Ovary (tissue), 7 donors: ENCODE measurements at regions not wholly inside any gene's neighbourhood (a gene's known extent, or its start where the extent isn't known, plus 50 kb on each side); places are given as distances from the start of the nearest gene placed in this dataset.

Experiments
- DNase-seq, 5 donors: peaks; one replicate each; pipeline ENCODE4 v3.0.0-alpha.2; 2019 to 2020
- H3K27ac ChIP-seq, 2 donors: fragments of 200-600 bp; one replicate each; pipeline versions ENCODE4 v1.5.1 to v1.8.0; 2019 to 2022
- H3K27me3 ChIP-seq: fragments of 200-600 bp; one replicate; pipeline ENCODE4 v1.8.0; 2022
- H3K36me3 ChIP-seq: fragments of 200-600 bp; sonication (generic); one replicate; pipeline ENCODE4 v1.5.1; 2019
- H3K4me1 ChIP-seq: one replicate; pipeline ENCODE4 v1.8.1; 2013; ENCODE audit warnings: mild to moderate bottlenecking, moderate library complexity; ENCODE audit not compliant: insufficient read depth
- H3K4me3 ChIP-seq: fragments of 200-600 bp; sonication (generic); one replicate; pipeline ENCODE4 v1.5.1; 2017
- H3K9me3 ChIP-seq, 2 donors: fragments of 200-600 bp in 1 of 2; sonication (generic) in 1 of 2; one replicate each; pipeline versions ENCODE4 v1.5.1 to v1.8.1; 2013 to 2019; ENCODE audit warnings: mild to moderate bottlenecking in 1 of 2, moderate library complexity in 1 of 2
- EP300 ChIP-seq: sonication (generic); formaldehyde crosslinking; IDR thresholded peaks from one replicate; pipeline ENCODE4 v1.6.1; 2017; ENCODE audit warnings: antibody characterized with exemption
- POLR2A ChIP-seq: fragments of 450-650 bp; IDR thresholded peaks from one replicate; pipeline ENCODE4 v1.6.1; 2017; ENCODE audit warnings: antibody characterized with exemption, mild to moderate bottlenecking, moderate library complexity
- WGBS, 3 donors: extraction: QIAGEN DNeasy Blood & Tissue Kit in 1 of 3; methylation state at CpG; one replicate each; pipeline versions ENCODE4 v1.1.5 to v1.1.7; 2013 to 2017; 5-methylcytosine and 5-hydroxymethylcytosine counted together
- intact Hi-C, 4 donors: fragments of 100-400 bp; cut with DNase I; formaldehyde crosslinking; loops; one replicate each; pipeline versions ENCODE4 v1.11.0 to v1.15.1; 2022 to 2023
- TF ChIP-seq, protein P1 (sequence below), 3 donors: fragments of 450-650 bp in 2 of 3; fragments of 200-600 bp in 1 of 3; IDR thresholded peaks; one replicate each; pipeline versions ENCODE4 v1.5.1 to v1.8.0; 2016 to 2022; ENCODE audit warnings: antibody characterized with exemption in 3 of 3, mild to moderate bottlenecking in 1 of 3
- donor health status: DM: no; HTN: no; CAD: no; lungs with moderate emphysema.
- donor health status: DM: no; HTN: no; CAD: no.
- donor health status: Bipolar disorder and iron deficiency.
- donor health status: DM: no; HTN: no; CAD: no.
- donor health status: DM: yes; HTN: yes; CAD: no.

DNA sequence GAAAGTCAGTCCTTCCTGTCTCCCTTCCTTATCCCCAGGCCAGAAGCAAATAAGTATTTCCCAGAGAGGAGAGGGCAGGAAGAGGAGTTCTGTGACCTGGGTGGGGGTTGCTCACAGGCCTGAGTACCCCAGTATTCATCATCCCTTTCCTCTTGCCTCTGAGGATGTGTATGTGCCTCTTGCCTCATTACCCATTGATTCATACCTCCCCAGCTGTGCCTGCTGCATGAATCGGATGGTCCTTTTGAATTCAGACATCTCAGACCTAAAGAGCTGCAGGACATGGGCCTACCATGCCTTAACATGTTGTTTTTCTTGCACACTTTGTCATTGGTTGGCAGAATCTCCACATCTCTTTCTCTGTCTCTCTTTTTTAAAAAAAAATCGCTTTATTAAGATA lies 112.8 kb upstream of the SHB start:
- H3K27me3 ChIP-seq: no peaks in the 10 kb centered on the region
- TF ChIP-seq EP300: no peak
- no peak for TF ChIP-seq POLR2A
- TF ChIP-seq, protein P1, sequence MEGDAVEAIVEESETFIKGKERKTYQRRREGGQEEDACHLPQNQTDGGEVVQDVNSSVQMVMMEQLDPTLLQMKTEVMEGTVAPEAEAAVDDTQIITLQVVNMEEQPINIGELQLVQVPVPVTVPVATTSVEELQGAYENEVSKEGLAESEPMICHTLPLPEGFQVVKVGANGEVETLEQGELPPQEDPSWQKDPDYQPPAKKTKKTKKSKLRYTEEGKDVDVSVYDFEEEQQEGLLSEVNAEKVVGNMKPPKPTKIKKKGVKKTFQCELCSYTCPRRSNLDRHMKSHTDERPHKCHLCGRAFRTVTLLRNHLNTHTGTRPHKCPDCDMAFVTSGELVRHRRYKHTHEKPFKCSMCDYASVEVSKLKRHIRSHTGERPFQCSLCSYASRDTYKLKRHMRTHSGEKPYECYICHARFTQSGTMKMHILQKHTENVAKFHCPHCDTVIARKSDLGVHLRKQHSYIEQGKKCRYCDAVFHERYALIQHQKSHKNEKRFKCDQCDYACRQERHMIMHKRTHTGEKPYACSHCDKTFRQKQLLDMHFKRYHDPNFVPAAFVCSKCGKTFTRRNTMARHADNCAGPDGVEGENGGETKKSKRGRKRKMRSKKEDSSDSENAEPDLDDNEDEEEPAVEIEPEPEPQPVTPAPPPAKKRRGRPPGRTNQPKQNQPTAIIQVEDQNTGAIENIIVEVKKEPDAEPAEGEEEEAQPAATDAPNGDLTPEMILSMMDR (IDR thresholded peaks at IDR 0.05): no peak
- H3K4me1 ChIP-seq: no peaks in the 10 kb centered on the region
- intact Hi-C loops: loop anchor here in 1 of 4 donors (10.0 kb wide), 1 partner anchor 57 kb away; no protein-coding TSS in a partner anchor
- no peak overlapping the region for H3K4me3 ChIP-seq
- H3K27ac ChIP-seq: no peak overlapping the region
- WGBS, 3 donors: 72 to 93% (median 76%) methylated on average over 2 of the region's 2 CpGs
- no peaks in the 10 kb centered on the region for H3K36me3 ChIP-seq
- no peaks in the 10 kb centered on the region for H3K9me3 ChIP-seq
- DNase-seq: no peak

DNA sequence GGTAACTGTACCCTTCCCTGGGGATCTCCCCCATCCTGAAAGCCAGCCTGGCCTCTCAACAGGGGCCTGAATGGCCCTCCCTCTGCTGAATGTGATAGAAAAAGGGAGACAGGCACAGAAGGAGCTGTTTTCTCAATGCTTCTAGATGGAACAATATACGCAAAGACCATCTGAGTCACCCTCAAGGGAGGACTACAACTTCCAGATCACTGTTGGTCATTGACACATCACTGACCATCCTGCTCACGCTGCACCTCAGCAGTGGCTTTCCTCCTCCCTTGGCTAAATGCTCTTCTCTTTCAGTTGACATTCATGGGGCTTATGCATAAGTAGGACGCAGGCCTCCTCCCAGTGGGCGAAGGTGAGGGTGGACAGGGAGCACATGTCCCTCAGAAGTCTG lies 112.2 kb upstream of the SHB start:
- WGBS, 3 donors: 92 to 93% (median 93%) methylated on average over 4 of the region's 4 CpGs
- intact Hi-C loops: loop anchor here in 1 of 4 donors (10.0 kb wide), 1 partner anchor 56 kb away; no protein-coding TSS in a partner anchor
- TF ChIP-seq, protein P1 (IDR thresholded peaks at IDR 0.05): no peak
- TF ChIP-seq POLR2A: no peak
- no peak for TF ChIP-seq EP300
- no peak overlapping the region for H3K4me3 ChIP-seq
- H3K4me1 ChIP-seq: no peaks in the 10 kb centered on the region
- H3K36me3 ChIP-seq: no peaks in the 10 kb centered on the region
- no peaks in the 10 kb centered on the region for H3K9me3 ChIP-seq
- no peaks in the 10 kb centered on the region for H3K27me3 ChIP-seq
- H3K27ac ChIP-seq: no peak overlapping the region
- DNase-seq: no peak

DNA sequence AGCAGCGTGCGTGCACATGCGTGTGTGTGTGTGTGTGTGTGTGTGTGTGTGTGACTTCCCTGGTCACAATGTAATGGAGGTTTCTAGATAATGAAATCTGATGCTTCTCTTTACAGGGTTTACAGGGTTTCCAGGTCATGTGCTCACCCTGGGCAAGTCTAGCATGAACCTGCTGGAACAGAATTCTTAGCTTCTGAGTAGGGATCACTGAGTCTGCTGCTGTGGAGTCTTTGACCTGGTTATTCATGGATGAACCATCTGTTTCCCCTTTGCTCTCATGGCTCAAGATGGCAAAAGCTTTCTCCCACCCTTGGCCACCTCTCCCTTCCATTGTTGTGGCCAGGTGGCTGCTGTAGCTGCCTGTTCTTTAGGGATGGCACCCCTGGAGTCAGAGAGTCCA lies 111.6 kb upstream of the SHB start:
- WGBS, 3 donors: 77 to 82% (median 80%) methylated on average over 3 of the region's 3 CpGs
- no peak for DNase-seq
- Histone ChIP-seq H3K4me1 (no peaks in the 10 kb centered on the region), H3K4me3 (no peak overlapping the region), H3K36me3 (no peaks in the 10 kb centered on the region), H3K27ac (no peak overlapping the region), H3K27me3 (no peaks in the 10 kb centered on the region), H3K9me3 (no peaks in the 10 kb centered on the region)
- intact Hi-C loops: loop anchor here in 1 of 4 donors (10.0 kb wide), 1 partner anchor 56 kb away; no protein-coding TSS in a partner anchor
- no peak for TF ChIP-seq EP300
- TF ChIP-seq, protein P1 (IDR thresholded peaks at IDR 0.05): no peak
- no peak for TF ChIP-seq POLR2A

DNA sequence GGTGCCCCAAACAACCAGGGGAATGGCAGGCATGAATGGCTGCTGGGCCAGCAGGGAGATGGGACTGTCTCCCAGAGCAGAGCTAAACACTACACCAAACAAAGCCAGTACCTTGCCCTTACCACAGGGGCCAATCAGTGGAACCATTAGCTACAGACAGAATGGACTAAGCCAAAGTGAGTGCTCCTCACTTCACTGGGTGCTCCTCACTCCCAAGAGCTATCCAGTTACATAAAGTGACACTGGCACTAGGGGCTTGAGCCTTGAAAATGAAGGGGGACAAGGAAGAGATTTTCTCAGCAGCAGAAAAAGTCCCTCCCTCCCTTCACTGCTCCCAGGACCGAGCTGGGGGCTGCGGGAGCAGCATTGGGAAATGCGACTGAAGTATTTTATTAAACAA lies 110.9 kb upstream of the SHB start:
- 67 to 89% (median 86%) methylated on average over 3 of the region's 3 CpGs for WGBS, 3 donors
- Histone ChIP-seq H3K4me1 (no peaks in the 10 kb centered on the region), H3K36me3 (no peaks in the 10 kb centered on the region), H3K9me3 (no peaks in the 10 kb centered on the region), H3K27me3 (no peaks in the 10 kb centered on the region), H3K27ac (no peak overlapping the region), H3K4me3 (no peak overlapping the region)
- TF ChIP-seq, protein P1 (IDR thresholded peaks at IDR 0.05): no peak
- no peak for TF ChIP-seq POLR2A
- no peak for TF ChIP-seq EP300
- intact Hi-C loops: loop anchor here in 1 of 4 donors (10.0 kb wide), 1 partner anchor 55 kb away; no protein-coding TSS in a partner anchor
- DNase-seq: no peak
